Fibroblast of pulmonary artery (primary cell): ENCODE measurements at regions not wholly inside any gene's neighbourhood (a gene's known extent, or its start where the extent isn't known, plus 50 kb on each side); places are given as distances from the start of the nearest gene placed in this dataset.
"Not testable (repeated sequence)": the region's sequence is repeated elsewhere in the genome, so short reads cannot be mapped to it uniquely, and the experiment has no call there.

Experiments
- DNase-seq: peaks from one replicate; pipeline ENCODE4 v3.0.0-alpha.2; 2010; ENCODE audit warnings: low read depth
- H3K4me3 ChIP-seq: replicated peaks from 2 replicates; pipeline ENCODE4 v1.5.1; 2011; ENCODE audit warnings: low read depth, mild to moderate bottlenecking, control low read depth, low read length, moderate library complexity
- TF ChIP-seq, protein P1 (sequence below): IDR thresholded peaks from 2 replicates; pipeline ENCODE4 v1.5.1; 2011; ENCODE audit warnings: mild to moderate bottlenecking, control low read depth, low read length, inconsistent platforms; ENCODE audit errors: missing control alignments

DNA sequence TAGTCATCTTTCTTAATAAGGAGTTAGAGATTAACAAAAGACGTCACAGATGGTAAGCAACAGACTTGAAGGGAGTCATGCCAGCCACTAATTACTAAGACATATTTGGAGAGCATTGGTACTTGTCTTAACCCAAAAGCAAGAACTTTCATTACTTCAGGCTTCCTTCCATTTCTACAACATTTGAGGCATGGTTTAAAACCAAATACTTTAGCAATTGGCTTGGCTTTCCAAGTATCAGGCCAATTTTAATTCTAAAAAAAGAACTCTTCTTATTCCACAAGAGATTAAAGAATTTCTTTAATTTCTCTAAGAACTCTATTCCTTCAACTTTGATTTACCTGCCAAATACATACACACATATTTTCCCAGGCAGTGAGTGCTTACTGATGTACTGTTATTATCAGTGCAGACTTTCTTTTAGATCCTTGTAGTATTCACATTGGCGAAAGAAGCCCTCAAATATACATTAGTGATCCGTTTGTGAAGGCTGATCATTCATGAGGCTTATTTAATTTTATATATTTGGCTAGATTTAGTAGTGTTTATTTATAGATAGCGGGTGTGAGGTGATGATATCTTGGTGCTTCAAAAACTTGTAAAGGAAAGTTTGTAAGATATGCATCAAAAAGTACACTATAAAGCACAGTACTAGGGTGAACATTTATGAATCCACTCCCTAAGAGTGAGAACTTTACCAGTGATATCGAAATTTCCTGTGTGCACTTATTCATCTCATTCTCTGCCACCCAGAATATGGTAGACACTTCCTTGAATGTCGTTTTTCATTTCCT, 229.2 kb downstream of the MFSD1 start:
- TF ChIP-seq, protein P1, sequence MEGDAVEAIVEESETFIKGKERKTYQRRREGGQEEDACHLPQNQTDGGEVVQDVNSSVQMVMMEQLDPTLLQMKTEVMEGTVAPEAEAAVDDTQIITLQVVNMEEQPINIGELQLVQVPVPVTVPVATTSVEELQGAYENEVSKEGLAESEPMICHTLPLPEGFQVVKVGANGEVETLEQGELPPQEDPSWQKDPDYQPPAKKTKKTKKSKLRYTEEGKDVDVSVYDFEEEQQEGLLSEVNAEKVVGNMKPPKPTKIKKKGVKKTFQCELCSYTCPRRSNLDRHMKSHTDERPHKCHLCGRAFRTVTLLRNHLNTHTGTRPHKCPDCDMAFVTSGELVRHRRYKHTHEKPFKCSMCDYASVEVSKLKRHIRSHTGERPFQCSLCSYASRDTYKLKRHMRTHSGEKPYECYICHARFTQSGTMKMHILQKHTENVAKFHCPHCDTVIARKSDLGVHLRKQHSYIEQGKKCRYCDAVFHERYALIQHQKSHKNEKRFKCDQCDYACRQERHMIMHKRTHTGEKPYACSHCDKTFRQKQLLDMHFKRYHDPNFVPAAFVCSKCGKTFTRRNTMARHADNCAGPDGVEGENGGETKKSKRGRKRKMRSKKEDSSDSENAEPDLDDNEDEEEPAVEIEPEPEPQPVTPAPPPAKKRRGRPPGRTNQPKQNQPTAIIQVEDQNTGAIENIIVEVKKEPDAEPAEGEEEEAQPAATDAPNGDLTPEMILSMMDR: no peak
- no peak for DNase-seq
- no peak overlapping the region for H3K4me3 ChIP-seq

DNA sequence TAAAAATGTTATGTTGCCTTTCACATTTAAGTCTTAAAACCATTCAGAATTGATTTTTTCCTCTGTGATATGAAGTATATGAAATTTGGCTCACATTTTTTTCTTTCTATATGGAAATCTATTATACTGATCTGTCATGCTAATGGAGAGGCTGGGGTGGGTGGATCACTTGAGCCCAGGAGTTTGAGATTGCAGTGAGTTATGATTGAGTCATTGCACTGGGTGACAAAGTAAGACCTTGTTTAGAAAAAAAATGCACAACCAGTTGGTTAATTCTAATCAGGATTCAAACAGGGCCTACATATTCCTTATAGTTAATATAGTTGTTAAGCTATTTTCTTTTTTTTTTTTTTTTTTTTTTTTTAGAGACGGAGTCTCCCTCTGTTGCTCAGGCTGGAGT, 230.5 kb downstream of the MFSD1 start:
- no peak overlapping the region for H3K4me3 ChIP-seq
- no peak for DNase-seq
- TF ChIP-seq, protein P1: no peak

DNA sequence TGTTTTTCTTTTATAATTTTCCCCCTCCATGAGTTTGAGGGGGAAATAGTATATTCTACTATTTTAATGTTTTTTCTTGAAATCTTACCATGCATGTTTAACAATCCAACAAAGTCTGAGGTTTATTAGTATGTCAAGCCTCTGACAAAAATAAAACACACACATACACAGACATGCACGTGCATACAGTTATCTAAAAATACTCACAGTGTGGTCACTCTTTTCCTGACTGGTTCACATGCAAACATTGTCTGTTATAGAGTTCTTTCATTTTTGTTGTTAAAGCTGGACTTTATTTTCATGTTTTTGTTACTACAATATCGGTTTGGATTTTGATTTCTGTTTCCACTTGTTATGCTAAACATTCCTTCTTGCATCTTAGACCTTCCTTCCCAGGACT, 236.6 kb downstream of the MFSD1 start:
- H3K4me3 ChIP-seq: no peak overlapping the region
- no peak for DNase-seq
- TF ChIP-seq, protein P1: no peak

DNA sequence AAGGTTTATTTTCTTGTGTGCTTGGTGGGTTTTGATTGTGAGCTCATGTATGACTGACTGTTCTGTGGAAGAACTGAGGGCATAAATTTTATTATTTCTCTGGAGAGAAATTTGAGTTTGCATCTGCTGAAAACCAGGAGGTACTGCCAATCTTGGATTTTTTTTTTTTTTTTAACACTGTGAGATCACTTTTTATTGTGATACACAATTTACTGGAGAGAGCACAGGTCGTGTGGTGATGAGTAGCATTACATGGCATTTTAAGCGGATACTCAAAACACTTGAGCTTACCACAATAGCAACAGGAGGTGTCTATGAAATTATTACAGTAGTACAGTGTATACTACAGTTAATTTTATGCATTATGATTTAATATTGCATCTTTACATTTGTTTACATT, 237.4 kb downstream of the MFSD1 start:
- DNase-seq: no peak
- TF ChIP-seq, protein P1: no peak
- H3K4me3 ChIP-seq: no peak overlapping the region

DNA sequence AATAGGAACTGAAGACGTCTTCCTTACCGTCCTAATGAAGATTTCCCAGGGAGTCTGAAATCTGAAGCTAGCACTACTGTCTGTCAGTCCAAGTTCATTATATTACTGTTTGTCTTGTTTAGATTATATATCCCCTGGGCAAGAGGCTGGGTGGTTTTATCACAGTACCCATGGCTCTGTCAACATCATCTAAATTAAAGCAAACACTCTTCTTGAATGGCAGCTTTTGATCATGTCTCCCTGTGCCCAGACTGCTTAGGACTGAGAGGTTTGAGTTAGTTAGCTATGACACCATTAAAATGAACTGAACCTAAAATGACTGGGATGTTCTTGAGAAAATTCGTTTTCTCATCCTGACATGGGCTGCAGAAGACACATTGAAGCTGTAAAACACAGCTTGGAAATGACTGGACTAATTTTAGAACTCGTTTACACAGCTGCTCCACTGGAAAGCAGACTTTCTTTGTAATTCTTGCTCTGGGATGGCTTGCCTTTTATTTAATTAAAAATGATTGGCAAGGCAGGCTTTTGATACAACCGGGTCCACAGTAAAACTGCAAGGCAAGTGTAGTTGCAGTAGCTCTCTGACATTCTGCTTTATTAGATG, 243.5 kb downstream of the MFSD1 start:
- DNase-seq: no peak
- TF ChIP-seq, protein P1: no peak
- no peak overlapping the region for H3K4me3 ChIP-seq

DNA sequence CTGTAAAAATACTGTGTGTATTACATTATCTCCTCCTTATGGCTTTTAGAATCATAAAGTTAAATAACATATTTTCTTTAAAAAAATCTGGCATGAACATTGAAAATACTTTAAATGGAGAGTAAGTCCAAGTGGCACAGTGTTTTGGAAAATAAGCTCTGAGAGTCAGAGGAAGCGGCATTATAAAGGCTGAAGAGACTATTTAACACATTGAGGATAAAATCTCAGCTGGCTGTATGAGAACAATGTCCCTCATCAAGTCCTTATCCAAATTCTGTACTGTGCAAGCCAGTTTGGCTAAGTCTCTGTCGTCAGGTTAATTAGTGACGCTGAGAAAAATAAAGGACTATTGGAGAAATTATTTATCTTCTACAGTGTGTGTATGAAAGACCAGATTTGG, 245.5 kb downstream of the MFSD1 start:
- TF ChIP-seq, protein P1: no peak
- H3K4me3 ChIP-seq: no peak overlapping the region
- DNase-seq: no peak

DNA sequence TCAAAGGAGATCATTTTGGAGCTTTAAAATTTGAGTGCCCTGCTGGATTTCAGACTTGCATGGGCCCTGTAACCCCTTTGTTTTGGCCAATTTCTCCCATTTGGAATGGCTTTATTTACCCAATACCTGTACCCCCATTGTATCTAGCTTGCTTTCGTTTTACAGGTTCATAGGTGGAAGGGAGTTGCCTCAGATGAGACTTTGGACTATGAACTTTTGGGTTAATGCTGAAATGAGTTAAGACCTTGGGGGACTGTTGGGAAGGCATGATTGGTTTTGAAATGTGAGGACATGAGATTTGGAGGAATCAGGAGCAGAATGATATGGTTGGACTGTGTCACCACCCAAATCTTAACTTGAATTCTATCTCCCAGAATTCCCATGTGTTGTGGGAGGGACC, 250.6 kb downstream of the MFSD1 start:
- not testable (repeated sequence) for DNase-seq, H3K4me3 ChIP-seq
